ENCODE measurements at regions not wholly inside any gene's neighbourhood (a gene's known extent, or its start where the extent isn't known, plus 50 kb on each side); places are given as distances from the start of the nearest gene placed in this dataset.

DNA sequence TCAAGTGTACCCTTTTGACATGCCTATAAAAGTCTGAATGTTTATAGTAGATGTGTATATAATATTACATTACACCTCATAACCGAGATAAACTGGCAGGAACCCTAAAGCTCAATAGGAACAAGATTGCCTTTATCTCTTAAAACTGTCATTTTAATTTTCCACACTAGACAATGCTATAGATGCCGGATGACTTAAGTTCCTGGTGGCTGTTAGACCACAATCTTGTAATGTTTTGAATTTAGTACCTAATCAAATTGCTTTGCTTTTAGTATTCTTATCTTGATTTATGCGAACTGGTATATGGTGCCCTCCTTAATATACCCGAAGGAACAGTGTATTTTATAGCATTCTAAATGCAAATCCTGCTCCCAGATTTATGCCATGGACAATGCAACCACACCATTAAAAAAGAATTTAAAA lies 1397.0 kb upstream of the ADGRL4 start:
- H3K27ac Mint-ChIP-seq, result no peak overlapping the region
- no peak overlapping the region for H3K4me3 Mint-ChIP-seq
- no peaks in the 10 kb centered on the region for H3K4me1 Mint-ChIP-seq
- no peaks in the 10 kb centered on the region for H3K27me3 Mint-ChIP-seq
- ATAC-seq (no peak), DNase-seq (no peak)
- H3K36me3 Mint-ChIP-seq, result no peaks in the 10 kb centered on the region
- CTCF ChIA-PET, result no interaction called here
- H3K9me3 Mint-ChIP-seq (ENCODE audit: low read depth), result no peaks in the 10 kb centered on the region

DNA sequence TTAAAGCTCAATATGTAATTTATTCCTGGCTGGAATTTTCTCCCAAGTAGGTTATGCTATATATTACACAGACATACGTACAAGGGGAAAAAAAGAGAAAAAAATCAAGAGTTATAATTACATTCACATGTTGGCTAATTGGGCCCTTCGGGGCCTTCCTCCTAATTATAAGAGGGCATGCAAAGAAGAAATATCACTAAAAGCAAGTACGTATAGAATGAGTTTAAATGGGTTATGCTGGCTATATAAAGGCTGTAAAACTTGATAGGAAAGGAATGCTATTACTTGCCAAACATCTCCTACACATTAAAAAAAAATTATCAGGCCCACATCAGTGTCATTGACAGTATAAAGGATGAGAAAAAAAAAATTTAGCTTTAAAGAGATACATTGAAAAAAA lies 1396.1 kb upstream of the ADGRL4 start:
- Mint-ChIP-seq H3K4me3 (no peak overlapping the region), H3K27me3 (no peaks in the 10 kb centered on the region), H3K9me3 (ENCODE audit: low read depth) (no peaks in the 10 kb centered on the region), H3K36me3 (no peaks in the 10 kb centered on the region), H3K27ac (no peak overlapping the region), H3K4me1 (no peaks in the 10 kb centered on the region)
- CTCF ChIA-PET, result no interaction called here
- ATAC-seq (no peak), DNase-seq (no peak)

DNA sequence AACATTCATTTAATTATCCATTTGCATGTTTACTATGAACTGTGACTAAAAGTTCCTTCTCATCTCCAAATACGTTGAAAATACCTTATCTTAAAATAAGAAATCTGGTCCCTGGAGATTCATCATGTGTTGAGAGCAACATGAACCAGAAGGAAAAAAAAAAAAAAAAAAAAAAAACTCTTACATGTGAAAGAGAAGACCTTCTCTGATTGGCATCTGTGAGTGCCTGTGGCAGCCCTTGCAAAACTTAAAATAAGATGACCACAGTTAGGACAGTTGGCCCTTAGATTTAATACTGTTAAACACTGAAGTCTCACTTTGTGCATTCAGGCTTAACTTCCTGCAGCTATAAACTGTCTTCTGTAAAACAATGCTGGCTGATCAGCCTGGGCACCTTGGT lies 1395.2 kb upstream of the ADGRL4 start:
- H3K4me3 Mint-ChIP-seq, result no peak overlapping the region
- H3K27ac Mint-ChIP-seq, result no peak overlapping the region
- no peaks in the 10 kb centered on the region for H3K36me3 Mint-ChIP-seq
- ATAC-seq (no peak), DNase-seq (no peak)
- no peaks in the 10 kb centered on the region for H3K4me1 Mint-ChIP-seq
- no peaks in the 10 kb centered on the region for H3K27me3 Mint-ChIP-seq
- no peaks in the 10 kb centered on the region for H3K9me3 Mint-ChIP-seq (ENCODE audit: low read depth)
- CTCF ChIA-PET, result no interaction called here

DNA sequence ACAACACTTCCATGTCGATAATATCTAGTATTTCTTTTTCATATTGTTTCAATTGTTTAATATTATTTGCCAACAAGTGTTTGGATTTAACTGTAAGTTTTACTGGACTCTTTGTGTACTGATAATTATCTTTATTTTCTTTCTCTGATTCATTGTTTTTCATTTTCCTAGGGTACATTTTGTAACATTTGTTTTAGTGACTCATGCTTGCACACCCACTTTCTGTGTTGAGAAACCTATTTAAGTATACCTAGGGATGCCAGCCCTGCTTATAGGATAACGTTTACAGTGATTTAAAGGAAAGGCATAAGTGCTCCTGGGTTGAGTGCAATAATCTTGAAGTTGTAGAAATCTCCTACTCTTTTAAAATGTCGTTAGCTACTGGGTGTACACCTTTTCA lies 1386.0 kb upstream of the ADGRL4 start:
- ATAC-seq (no peak), DNase-seq (no peak)
- H3K36me3 Mint-ChIP-seq, result no peaks in the 10 kb centered on the region
- H3K4me1 Mint-ChIP-seq, result no peaks in the 10 kb centered on the region
- no peak overlapping the region for H3K4me3 Mint-ChIP-seq
- H3K27me3 Mint-ChIP-seq, result no peaks in the 10 kb centered on the region
- CTCF ChIA-PET, result no interaction called here
- H3K27ac Mint-ChIP-seq, result no peak overlapping the region
- H3K9me3 Mint-ChIP-seq (ENCODE audit: low read depth), result peaks cover 10% of the 10 kb centered on the region

DNA sequence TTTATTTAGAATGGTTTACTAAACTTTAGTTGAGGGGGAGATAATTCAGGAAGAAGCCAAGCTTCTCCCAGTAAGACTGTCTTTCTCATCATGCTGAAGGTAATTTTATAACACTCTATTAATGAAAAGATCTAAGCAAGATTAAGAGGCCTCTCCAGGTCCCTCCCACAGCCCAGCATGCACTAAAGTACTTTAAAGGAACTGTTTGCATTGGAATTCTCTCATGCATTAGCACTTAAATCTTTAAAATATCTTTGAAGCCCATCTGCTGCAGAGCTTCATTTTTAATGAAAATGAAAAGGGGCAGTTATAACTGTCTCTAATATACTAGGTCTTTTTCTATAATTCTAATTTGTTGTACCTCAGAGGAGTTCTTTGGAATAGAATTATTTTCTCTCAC lies 1379.1 kb upstream of the ADGRL4 start:
- Mint-ChIP-seq H3K36me3 (no peaks in the 10 kb centered on the region), H3K4me3 (no peak overlapping the region), H3K4me1 (no peaks in the 10 kb centered on the region), H3K9me3 (ENCODE audit: low read depth) (peaks cover 10% of the 10 kb centered on the region), H3K27ac (no peak overlapping the region), H3K27me3 (no peaks in the 10 kb centered on the region)
- no peak for ATAC-seq
- no peak for DNase-seq
- CTCF ChIA-PET, result no interaction called here

DNA sequence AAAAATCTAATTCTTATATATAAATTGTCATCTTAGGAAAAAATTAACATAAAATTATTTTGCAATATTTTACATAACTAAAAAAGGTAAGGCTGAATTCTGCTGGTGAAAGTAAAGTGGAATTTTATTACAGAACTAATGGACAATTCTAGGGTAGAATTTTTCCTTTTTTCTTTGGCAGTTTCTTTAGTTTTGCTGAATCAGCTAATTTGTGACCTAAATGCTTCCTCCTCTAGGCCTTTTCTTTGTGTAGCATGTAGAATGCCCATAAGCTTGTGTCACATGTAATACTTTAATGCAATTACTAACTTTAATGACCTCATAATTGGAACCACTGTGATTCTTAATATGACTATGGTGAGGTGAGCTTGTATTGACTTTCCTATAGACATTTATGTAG lies 1378.4 kb upstream of the ADGRL4 start:
- no peak for ATAC-seq
- Mint-ChIP-seq H3K27ac (no peak overlapping the region), H3K9me3 (ENCODE audit: low read depth) (peaks cover 4% of the 10 kb centered on the region), H3K4me3 (no peak overlapping the region), H3K36me3 (no peaks in the 10 kb centered on the region), H3K27me3 (no peaks in the 10 kb centered on the region), H3K4me1 (no peaks in the 10 kb centered on the region)
- CTCF ChIA-PET, result no interaction called here
- no peak for DNase-seq

DNA sequence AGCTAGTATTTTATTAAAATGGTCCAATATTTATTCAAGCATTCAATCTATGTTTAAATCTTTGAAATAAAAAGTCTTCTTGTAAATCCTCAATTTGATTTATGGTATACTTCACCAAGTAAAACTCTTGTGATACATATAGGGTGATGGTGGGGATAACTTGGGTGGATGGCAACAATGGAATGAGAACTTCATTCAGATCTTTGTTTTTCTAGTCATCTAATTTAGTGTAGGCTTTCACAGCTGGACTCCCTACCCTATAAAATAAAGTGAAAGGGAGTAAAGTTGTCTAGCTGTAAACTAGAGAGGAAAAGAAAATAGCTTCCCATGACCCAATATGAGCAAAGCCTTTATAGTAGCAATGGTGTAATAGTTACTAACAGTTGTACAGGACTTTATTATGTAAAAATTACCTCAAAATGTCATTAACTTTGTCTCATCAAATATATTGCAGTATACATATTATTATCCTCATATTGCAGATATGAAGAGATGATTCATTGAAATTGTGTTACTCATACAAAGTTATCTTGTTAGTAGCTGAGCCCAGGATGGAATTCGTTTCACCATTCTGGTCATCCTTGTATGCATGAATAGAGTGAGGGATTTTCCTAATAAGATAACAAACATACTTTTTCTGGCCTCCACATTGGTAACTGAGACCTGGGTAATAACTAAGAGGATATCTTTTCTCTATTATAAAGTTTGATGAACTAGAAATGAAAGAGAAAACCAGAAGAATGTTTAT lies 1377.7 kb upstream of the ADGRL4 start:
- no peak for ATAC-seq
- H3K4me1 Mint-ChIP-seq, result no peaks in the 10 kb centered on the region
- no peak overlapping the region for H3K4me3 Mint-ChIP-seq
- peaks cover under 1% of the 10 kb centered on the region for H3K9me3 Mint-ChIP-seq (ENCODE audit: low read depth)
- DNase-seq, result no peak
- no peaks in the 10 kb centered on the region for H3K36me3 Mint-ChIP-seq
- CTCF ChIA-PET, result no interaction called here
- H3K27me3 Mint-ChIP-seq, result no peaks in the 10 kb centered on the region
- H3K27ac Mint-ChIP-seq, result no peak overlapping the region

DNA sequence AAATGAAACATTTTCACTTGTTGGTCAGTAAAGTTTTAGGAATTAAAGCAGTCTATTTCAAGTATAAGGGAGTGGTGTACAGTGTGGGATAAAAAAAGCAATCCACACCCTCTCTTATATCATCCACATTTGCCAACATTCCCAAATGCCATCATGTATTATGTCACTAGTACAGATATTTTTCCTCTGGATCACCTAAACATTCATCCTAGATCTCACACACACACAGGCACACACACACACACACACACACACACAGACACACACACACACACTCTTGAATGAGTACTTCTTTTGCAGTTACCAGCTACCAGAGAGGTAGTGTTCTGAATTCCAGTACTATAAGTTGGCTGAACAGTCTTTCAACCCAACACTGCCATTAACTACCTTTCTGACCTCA lies 1369.1 kb upstream of the ADGRL4 start:
- H3K27ac Mint-ChIP-seq, result no peak overlapping the region
- H3K4me3 Mint-ChIP-seq, result no peak overlapping the region
- DNase-seq (no peak), ATAC-seq (no peak)
- peaks cover 8% of the 10 kb centered on the region for H3K9me3 Mint-ChIP-seq (ENCODE audit: low read depth)
- CTCF ChIA-PET, result no interaction called here
- no peaks in the 10 kb centered on the region for H3K36me3 Mint-ChIP-seq
- H3K4me1 Mint-ChIP-seq, result no peaks in the 10 kb centered on the region
- H3K27me3 Mint-ChIP-seq, result no peaks in the 10 kb centered on the region

DNA sequence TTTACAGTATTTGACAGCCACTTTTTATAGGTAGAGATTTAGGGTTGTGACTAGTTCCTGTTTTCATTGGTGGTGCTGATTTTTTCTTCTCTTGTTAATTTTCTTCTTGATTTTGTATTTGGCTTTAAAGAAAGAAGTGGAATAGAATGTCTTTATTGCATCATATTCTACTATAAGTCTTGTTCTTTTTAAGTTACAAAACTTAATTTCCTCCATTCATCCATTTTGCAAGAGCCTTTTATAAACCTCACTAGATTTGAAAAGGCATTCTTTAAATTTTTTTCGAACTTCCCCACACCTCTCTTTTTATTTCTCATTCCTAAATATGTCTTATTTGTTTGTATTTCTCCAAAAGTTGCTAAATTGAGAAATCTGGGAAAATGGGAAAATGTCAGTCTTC lies 1368.6 kb upstream of the ADGRL4 start:
- CTCF ChIA-PET, result no interaction called here
- Mint-ChIP-seq H3K27ac (no peak overlapping the region), H3K4me1 (no peaks in the 10 kb centered on the region), H3K4me3 (no peak overlapping the region), H3K9me3 (ENCODE audit: low read depth) (peaks cover 8% of the 10 kb centered on the region), H3K36me3 (no peaks in the 10 kb centered on the region), H3K27me3 (no peaks in the 10 kb centered on the region)
- ATAC-seq, result no peak
- DNase-seq, result no peak

DNA sequence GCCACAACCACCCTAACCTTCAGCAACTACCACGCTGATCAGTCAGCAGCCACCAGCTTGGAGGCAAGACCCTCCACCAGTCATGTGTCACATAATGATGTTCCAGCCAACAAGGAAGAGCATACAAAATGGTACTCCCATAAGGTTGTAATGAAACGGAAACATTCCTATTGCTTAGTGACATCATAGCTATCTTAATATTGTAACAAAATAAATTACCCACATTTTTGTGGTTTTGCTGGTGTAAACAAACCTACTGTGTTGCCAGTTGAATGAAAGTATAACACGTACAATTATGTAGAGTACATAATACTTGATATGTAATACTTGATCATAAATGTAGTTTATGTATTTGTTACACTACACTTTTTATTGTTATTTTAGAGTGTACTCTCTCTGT lies 1363.2 kb upstream of the ADGRL4 start:
- no peak overlapping the region for H3K27ac Mint-ChIP-seq
- H3K27me3 Mint-ChIP-seq, result no peaks in the 10 kb centered on the region
- ATAC-seq (no peak), DNase-seq (no peak)
- no peaks in the 10 kb centered on the region for H3K36me3 Mint-ChIP-seq
- CTCF ChIA-PET, result no interaction called here
- H3K9me3 Mint-ChIP-seq (ENCODE audit: low read depth), result peaks cover 8% of the 10 kb centered on the region
- H3K4me1 Mint-ChIP-seq, result no peaks in the 10 kb centered on the region
- no peak overlapping the region for H3K4me3 Mint-ChIP-seq

DNA sequence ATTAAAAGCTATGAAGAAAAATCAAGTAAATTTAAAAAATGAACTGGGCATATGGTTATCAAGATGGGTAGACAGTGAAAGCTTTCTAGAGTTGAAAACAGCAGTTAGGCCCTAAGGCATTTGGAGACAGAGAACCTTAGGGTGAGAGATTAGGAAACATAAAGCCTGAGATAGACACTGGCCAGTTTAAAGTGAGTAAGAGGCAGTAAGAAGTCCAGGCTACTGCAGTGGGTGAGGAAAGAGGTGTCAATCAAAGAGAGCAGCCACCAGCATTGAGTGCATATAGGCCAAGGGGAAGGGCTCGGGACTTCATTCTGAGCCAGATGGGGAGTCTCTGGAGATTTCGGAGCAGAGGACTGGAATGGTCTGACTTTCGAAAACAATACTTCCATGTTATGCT lies 1360.5 kb upstream of the ADGRL4 start:
- H3K36me3 Mint-ChIP-seq, result no peaks in the 10 kb centered on the region
- H3K27ac Mint-ChIP-seq, result no peak overlapping the region
- H3K27me3 Mint-ChIP-seq, result no peaks in the 10 kb centered on the region

DNA sequence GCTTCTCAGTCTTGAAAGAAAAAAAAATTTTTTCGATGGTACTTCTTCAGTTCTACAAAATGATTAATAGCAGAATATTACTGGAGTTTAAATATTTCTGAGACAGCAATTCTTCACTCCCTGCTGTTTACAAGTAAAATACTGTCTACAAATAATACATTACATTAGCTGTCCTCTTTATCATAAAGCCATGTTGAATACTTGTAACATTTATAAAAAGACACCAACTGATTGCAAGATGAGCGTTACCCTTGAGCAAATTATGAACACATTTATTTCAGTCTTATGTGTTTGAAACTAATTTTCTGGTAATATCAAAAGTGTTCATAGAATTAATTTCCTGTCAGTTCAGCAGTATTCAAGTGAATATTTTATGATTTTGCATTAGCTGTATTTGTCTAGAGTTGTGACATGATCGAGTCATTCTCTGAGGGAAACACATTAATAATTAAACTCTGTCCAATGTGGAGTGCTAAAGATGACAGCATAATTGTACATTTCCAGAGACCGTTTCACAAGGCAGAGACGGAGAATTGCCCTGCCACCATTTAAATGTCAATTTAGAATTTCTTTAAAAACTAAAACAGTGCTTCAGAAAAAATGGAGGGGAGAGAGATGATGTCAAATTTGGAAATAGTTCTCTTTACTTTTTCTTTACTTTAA lies 1359.0 kb upstream of the ADGRL4 start:
- ATAC-seq (no peak), DNase-seq (no peak)
- Mint-ChIP-seq H3K9me3 (ENCODE audit: low read depth) (peaks cover 7% of the 10 kb centered on the region), H3K27ac (no peak overlapping the region), H3K4me1 (no peaks in the 10 kb centered on the region), H3K36me3 (no peaks in the 10 kb centered on the region), H3K27me3 (no peaks in the 10 kb centered on the region), H3K4me3 (no peak overlapping the region)
- CTCF ChIA-PET, result interaction anchor here (0.8 kb wide), 1 partner anchor 525 kb away, joined by 3 read pairs; no protein-coding TSS in a partner anchor

More for the DNA sequence above, 1360.5 kb upstream of the ADGRL4 start:
- Mint-ChIP-seq H3K9me3 (ENCODE audit: low read depth) (peaks cover 7% of the 10 kb centered on the region), H3K4me1 (no peaks in the 10 kb centered on the region), H3K4me3 (no peak overlapping the region)
- DNase-seq (no peak), ATAC-seq (no peak)
- CTCF ChIA-PET, result no interaction called here

DNA sequence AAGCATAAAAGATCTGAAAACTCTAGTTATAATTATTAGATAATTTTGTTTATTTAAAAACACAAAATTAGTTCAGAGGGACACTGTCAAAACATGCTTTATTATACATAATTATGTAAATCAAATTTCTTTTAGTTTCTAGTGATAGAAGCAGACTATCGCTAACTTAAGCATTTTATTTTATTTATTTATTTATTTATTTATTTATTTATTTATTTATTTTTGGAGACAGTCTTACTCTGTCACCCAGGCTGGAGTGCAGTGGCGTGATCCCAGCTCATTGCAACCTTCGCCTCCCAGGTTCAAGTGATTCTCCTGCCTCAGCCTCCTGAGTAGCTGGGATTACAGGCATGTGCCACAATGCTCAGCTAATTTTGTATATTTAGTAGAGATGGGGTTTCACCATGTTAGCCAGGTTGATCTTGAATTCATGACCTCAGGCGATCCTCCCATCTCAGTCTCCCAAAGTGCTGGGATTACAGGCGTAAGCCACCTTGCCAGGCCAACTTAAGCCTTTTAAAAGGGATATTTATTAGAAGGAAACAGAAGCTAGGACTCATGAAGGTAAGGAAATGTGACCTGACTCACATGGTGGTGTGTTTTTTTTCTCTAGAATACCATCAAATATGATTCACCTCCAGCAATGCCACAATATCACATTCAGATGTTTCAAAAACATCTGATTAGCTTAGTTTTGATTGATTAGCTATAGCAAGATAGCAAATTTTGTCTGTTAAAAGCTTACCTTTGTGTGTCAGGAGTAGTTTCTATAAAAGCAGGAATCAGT lies 1357.4 kb upstream of the ADGRL4 start:
- ATAC-seq, result no peak
- H3K27ac Mint-ChIP-seq, result no peak overlapping the region
- CTCF ChIA-PET, result no interaction called here

DNA sequence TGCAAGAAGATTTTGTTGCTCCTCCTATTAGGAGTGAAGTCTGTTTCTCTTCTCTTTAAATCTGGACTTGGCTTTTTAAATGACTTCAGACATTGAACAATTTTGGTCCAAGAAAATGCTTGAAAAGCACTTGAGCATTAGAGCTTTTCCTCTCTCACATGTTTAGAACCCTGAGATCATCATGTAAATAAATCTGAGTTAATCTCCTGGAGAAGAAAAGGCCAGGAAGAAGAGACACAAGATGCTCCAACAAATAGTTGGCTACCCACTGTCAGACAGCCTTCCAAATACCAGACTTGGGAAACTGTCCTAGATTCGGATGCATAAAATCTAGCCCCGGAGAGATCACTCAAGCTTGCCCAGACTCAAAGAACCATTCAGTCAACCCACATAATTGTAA lies 1353.1 kb upstream of the ADGRL4 start:
- Mint-ChIP-seq H3K4me3 (no peak overlapping the region), H3K36me3 (no peaks in the 10 kb centered on the region), H3K9me3 (ENCODE audit: low read depth) (peaks cover 9% of the 10 kb centered on the region), H3K4me1 (no peaks in the 10 kb centered on the region), H3K27ac (no peak overlapping the region), H3K27me3 (no peaks in the 10 kb centered on the region)
- DNase-seq (no peak), ATAC-seq (no peak)
- CTCF ChIA-PET, result no interaction called here

More for the DNA sequence above, 1357.4 kb upstream of the ADGRL4 start:
- no peak for DNase-seq
- Mint-ChIP-seq H3K36me3 (no peaks in the 10 kb centered on the region), H3K9me3 (ENCODE audit: low read depth) (peaks cover 7% of the 10 kb centered on the region), H3K4me3 (no peak overlapping the region), H3K27me3 (no peaks in the 10 kb centered on the region), H3K4me1 (no peaks in the 10 kb centered on the region)

All from activated CD8-positive, alpha-beta memory T cell treated with anti-CD3 and anti-CD28 coated beads, Interleukin-2, amount 10 ng/mL, durations not matched to agents 7 days and 5 days (primary cell).